D721Med (cell line): ENCODE measurements at regions not wholly inside any gene's neighbourhood (a gene's known extent, or its start where the extent isn't known, plus 50 kb on each side); places are given as distances from the start of the nearest gene placed in this dataset.

Experiments used
- DNase-seq: peaks from one replicate; pipeline ENCODE4 v3.0.0; 2011; ENCODE audit warnings: low spot score; ENCODE audit not compliant: insufficient read length
- FAIRE-seq: peaks from 2 replicates; lab custom pipeline; 2011; peaks lifted over from hg19 to GRCh38; lab: Jason Lieb, UNC
- TF ChIP-seq, protein P1 (sequence below): IDR thresholded peaks from 2 replicates; pipeline ENCODE4 v1.5.1; 2012; ENCODE audit warnings: mild to moderate bottlenecking, control low read depth; ENCODE audit not compliant: insufficient read depth; ENCODE audit errors: missing control alignments

DNA sequence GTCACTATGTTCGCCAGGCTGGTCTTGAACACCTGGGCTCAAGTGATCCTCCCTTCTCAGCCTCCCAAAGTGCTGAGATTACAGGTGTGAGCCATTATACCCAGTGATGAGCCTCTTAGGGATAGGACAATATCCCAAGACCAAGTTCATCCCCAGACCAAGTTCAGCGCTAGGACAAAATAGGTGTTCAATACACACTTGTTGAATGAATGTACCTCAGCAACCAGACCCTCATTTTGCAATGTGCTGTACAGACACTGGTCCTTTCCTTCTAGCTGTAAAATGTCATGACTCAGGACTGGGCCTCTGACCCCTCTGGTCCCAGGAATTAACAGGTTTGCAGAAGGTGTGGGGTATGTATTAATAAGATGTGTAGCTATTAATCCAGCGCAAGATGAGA, 246.0 kb downstream of the TSHZ3 start:
- TF ChIP-seq, protein P1, sequence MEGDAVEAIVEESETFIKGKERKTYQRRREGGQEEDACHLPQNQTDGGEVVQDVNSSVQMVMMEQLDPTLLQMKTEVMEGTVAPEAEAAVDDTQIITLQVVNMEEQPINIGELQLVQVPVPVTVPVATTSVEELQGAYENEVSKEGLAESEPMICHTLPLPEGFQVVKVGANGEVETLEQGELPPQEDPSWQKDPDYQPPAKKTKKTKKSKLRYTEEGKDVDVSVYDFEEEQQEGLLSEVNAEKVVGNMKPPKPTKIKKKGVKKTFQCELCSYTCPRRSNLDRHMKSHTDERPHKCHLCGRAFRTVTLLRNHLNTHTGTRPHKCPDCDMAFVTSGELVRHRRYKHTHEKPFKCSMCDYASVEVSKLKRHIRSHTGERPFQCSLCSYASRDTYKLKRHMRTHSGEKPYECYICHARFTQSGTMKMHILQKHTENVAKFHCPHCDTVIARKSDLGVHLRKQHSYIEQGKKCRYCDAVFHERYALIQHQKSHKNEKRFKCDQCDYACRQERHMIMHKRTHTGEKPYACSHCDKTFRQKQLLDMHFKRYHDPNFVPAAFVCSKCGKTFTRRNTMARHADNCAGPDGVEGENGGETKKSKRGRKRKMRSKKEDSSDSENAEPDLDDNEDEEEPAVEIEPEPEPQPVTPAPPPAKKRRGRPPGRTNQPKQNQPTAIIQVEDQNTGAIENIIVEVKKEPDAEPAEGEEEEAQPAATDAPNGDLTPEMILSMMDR = no peak
- DNase-seq (no peak), FAIRE-seq (no peak)

DNA sequence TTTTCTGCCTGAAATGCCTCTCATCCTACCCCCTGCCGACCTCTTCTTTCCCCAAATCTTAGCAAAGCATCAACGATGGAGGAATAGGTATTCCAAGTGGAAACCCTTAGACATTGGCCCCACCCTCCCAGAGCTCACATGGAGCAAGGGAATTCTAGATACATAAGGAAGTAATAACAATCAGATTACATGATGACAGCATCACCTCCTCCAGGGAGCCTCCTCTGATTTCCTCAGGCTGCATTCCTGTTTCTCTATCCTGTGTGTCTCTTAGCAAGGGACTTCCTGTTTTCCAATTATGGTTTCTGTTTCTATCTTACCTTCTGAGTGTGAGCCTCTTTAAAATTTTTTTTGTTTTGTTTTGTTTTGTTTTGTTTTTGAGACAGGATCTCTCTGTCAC, 246.6 kb downstream of the TSHZ3 start:
- no peak for FAIRE-seq
- no peak for DNase-seq
- TF ChIP-seq, protein P1 = no peak

DNA sequence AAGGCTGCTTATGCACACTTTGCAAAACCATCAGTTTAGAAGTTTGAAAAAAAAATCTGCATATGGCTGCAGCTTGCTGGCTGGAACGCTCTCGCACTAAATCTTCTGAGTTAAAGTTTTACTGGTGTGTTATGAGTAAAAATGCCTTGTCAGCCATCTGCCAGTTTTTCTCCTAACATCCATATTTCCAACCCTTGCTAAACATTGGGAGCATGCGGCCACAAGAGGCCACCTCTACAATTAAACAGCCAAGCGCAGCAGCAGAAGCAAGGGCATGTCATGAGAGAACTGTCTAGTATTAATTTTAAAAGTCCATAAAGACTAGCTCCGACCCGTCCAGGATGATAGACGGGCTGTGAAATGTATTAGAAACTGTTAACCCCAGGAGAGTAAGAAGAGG, 248.3 kb downstream of the TSHZ3 start:
- FAIRE-seq (no peak), DNase-seq (no peak)
- TF ChIP-seq, protein P1 = no peak

DNA sequence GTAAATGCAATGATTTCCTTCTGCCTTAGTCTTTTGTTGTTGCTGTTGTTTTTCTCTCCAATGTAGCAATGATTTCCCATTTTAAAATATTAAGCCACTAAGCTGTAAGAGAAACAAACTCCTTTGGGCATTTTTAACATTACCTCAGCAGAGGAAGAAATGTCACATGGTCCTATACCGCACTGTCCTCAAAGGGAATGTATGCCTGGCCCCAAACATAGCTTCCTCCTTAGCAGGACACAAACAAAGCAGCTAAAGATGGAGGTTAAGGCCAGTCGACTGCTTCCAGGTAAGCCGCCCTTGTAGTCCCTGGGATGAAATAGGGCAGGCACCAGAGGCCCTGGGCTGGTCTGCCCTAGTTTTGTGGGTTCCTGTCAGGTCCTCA, 249.0 kb downstream of the TSHZ3 start:
- DNase-seq = no peak
- TF ChIP-seq, protein P1 = no peak
- no peak for FAIRE-seq

DNA sequence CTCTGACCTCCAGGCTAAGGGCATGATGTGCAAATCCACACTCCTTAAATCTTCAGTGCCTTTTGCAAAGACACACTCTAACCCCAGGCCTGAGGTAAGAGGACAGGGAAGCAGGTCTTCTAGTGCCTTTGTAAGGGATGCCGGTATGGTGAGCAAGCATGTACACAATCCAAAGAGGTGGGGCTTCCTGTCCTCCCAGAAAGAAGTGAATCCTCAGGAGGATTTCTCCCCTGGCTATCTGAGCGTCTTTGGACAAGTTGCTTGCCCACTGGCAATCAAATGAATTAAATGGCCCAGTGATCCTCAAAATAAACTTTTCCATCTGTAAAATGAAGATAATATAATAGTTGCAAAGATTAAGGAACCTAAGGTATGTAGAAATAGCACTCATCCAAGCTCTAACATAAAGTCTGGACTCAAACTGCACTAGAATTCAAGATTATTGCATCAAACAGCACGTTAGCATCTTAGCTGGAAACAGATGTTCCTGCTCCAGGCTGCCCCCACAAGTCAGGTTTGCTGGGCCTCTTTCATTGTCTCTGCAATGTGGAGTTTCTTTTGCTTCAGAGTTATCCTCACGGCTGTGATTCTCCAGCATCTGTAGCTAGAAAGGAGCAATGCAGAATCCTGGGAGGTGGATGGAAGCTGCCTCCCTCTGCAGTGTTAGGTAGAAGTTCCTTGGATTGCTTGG, 249.6 kb downstream of the TSHZ3 start:
- TF ChIP-seq, protein P1 = no peak
- no peak for FAIRE-seq
- no peak for DNase-seq

DNA sequence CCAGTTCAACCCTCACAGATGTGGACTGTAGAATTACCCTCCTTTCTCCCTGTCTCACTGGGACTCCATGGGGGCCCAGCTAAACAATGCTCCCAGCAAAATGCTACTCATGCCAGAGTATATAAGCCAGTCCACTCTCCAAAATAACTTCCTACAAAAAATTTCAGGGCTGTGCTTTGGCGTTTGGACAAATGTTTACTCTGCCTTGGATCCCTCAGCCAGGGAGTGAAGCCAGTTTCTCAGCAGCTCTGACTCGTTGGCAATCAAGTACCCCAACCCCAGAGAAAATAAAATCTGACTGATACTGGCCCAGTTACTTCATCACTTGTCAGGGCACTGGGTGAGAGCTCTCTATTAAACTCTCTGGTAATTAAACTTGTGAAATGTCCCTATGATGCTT, 250.4 kb downstream of the TSHZ3 start:
- FAIRE-seq = no peak
- TF ChIP-seq, protein P1 = no peak
- no peak for DNase-seq

DNA sequence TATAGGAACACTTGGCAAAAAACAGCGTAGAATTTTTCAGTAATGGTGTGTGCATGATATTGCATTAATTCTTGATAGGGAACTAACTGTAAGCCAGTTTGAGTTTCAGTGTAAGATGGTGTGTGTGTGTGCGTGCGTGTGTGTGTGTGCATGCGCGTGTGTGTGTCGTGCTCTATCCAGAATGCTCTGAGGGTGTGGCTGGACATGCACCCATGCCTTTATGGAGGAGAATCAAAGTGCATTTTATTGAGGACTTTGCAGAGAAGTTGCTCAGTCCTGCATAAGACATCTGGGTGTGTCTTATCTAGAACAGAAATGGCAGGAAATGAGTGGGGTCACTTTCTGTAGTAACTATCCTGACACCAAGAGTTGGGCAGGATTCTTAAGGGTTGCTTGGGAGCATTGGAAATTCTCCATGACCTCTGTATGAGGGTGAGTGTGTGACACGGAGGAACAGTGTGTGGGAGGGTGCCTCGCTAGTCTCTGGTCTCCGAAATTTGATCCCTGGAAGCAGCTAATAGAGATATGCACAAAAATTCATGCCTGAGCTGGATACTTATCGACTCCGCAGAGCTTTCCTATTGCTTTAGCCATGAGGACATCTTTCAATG, 252.2 kb downstream of the TSHZ3 start:
- TF ChIP-seq, protein P1 = no peak
- no peak for DNase-seq
- FAIRE-seq = no peak
